Suprapubic skin (tissue), 4 donors: ENCODE measurements at regions not wholly inside any gene's neighbourhood (a gene's known extent, or its start where the extent isn't known, plus 50 kb on each side); places are given as distances from the start of the nearest gene placed in this dataset.

Experiments used
- DNase-seq, 2 donors: peaks; one replicate each; pipeline ENCODE4 v3.0.0-alpha.2; 2019; ENCODE audit warnings: low spot score in 2 of 2
- H3K27ac ChIP-seq: fragments of 200-600 bp; sonication (generic); one replicate; pipeline ENCODE4 v1.5.1; 2019
- H3K27me3 ChIP-seq: fragments of 200-600 bp; sonication (generic); one replicate; pipeline ENCODE4 v1.5.1; 2019
- H3K36me3 ChIP-seq: fragments of 200-600 bp; sonication (generic); one replicate; pipeline ENCODE4 v1.5.1; 2019
- H3K4me1 ChIP-seq: fragments of 200-600 bp; sonication (generic); one replicate; pipeline ENCODE4 v1.5.1; 2019
- H3K4me3 ChIP-seq: fragments of 200-600 bp; sonication (generic); one replicate; pipeline ENCODE4 v1.5.1; 2019; ENCODE audit warnings: mild to moderate bottlenecking
- H3K9me3 ChIP-seq: fragments of 200-600 bp; sonication (generic); one replicate; pipeline ENCODE4 v1.5.1; 2019
- EP300 ChIP-seq: sonication (generic); formaldehyde crosslinking; IDR thresholded peaks from one replicate; pipeline ENCODE4 v1.6.1; 2017; ENCODE audit warnings: antibody characterized with exemption
- POLR2A ChIP-seq, 2 donors: fragments of 450-650 bp; IDR thresholded peaks; one replicate each; pipeline ENCODE4 v1.6.1; 2017; ENCODE audit warnings: antibody characterized with exemption in 2 of 2, mild to moderate bottlenecking in 2 of 2, moderate library complexity in 2 of 2
- POLR2AphosphoS5 ChIP-seq, 3 donors: sonication (generic); formaldehyde crosslinking; IDR thresholded peaks; one replicate each; pipeline ENCODE4 v1.6.1; 2017; ENCODE audit warnings: antibody characterized with exemption in 3 of 3
- WGBS: methylation state at CpG from one replicate; pipeline ENCODE4 v1.1.5; 2018; 5-methylcytosine and 5-hydroxymethylcytosine counted together
- TF ChIP-seq, protein P1 (sequence below), 2 donors: fragments of 200-600 bp in 1 of 2; fragments of 450-650 bp in 1 of 2; sonication (generic) in 1 of 2; IDR thresholded peaks; one replicate each; pipeline ENCODE4 v1.5.1; 2016 to 2019; ENCODE audit warnings: antibody characterized with exemption in 2 of 2, mild to moderate bottlenecking in 1 of 2, moderate library complexity in 1 of 2

DNA sequence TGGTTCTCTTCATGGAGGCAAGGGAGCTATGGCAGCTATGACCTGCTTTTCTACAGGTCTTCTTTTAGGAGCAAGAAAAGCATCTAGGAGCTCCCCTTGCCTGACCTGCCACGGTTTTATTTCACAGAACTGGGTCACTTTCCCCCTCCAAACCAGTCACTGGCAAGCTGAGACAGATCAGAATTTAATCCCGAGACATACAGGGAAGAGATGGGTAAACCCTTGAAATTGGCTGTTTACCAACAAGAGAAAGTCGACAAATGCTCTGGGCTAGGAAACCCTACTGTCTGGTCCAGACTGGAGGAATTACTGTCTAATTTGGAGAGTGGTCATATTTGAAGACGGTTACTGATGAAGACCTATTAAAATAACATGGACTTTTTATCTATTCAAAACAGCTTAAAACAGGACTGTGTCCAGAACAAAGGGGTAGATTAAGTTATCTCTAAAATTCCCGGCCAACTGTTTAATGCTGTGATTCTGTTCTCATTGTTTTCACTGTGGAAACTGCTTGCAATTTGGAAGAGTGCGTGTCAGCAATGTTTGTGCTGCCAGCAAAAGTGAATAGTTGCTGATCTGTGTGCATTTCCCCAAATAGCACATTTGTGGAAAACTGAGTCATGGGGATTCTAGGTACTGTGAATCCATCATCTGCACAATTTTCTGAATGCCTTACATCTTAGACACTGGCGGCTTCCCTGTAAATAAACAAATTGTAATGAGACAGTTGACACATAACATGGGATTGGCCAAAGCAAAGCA is 73.4 kb upstream of the EEA1 start:
- Histone ChIP-seq H3K4me3 (no peak overlapping the region), H3K27ac (peak overlapping the region; percentile 12), H3K27me3 (no peaks in the 10 kb centered on the region), H3K36me3 (no peaks in the 10 kb centered on the region), H3K9me3 (no peaks in the 10 kb centered on the region), H3K4me1 (peaks cover 16% of the 10 kb centered on the region)
- 22% methylated on average over 7 of the region's 7 CpGs for WGBS
- DNase-seq: no peak
- no peak for TF ChIP-seq EP300
- TF ChIP-seq, protein P1, sequence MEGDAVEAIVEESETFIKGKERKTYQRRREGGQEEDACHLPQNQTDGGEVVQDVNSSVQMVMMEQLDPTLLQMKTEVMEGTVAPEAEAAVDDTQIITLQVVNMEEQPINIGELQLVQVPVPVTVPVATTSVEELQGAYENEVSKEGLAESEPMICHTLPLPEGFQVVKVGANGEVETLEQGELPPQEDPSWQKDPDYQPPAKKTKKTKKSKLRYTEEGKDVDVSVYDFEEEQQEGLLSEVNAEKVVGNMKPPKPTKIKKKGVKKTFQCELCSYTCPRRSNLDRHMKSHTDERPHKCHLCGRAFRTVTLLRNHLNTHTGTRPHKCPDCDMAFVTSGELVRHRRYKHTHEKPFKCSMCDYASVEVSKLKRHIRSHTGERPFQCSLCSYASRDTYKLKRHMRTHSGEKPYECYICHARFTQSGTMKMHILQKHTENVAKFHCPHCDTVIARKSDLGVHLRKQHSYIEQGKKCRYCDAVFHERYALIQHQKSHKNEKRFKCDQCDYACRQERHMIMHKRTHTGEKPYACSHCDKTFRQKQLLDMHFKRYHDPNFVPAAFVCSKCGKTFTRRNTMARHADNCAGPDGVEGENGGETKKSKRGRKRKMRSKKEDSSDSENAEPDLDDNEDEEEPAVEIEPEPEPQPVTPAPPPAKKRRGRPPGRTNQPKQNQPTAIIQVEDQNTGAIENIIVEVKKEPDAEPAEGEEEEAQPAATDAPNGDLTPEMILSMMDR (IDR thresholded peaks at IDR 0.05): no peak
- TF ChIP-seq POLR2A (IDR thresholded peaks at IDR 0.05): no peak
- no peak for TF ChIP-seq POLR2AphosphoS5 (IDR thresholded peaks at IDR 0.05)

DNA sequence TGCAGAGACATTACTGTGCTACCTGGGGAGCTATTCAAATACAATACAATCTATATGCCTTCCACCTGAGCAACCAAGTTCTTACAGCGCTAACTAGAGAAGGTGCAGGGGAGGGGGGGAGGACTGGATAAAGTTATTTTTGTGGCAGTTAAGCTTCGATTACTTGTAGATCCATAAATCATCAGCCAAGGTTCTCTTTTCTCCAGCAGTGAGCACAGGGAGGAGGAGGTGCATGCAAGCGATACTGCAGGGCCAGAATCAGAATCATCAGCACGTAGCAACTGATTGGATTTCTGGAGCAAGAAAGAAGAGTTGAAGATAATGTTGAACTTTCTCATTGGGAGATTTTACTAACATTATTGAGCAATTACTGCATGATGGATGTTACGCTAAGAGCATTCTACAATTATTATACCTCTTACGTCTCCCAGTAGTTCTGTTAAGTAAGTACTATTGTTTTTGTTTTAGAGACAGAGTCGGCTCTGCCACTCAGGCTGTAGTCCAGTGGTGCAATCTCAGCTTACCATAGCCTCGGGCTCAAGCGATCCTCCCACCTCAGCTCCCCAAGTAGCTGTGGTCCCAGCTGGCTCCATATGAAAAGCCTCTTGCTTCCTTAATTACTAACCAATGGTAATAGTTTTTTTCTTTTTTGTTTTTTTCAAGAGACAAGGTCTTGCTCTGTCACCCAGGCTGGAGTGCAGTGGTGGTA is 74.6 kb upstream of the EEA1 start:
- Histone ChIP-seq H3K9me3 (no peaks in the 10 kb centered on the region), H3K4me3 (no peak overlapping the region), H3K27me3 (no peaks in the 10 kb centered on the region), H3K27ac (no peak overlapping the region), H3K36me3 (no peaks in the 10 kb centered on the region), H3K4me1 (peaks cover 16% of the 10 kb centered on the region)
- TF ChIP-seq EP300 (no peak), POLR2A (IDR thresholded peaks at IDR 0.05) (no peak), POLR2AphosphoS5 (IDR thresholded peaks at IDR 0.05) (no peak)
- TF ChIP-seq, protein P1 (IDR thresholded peaks at IDR 0.05): no peak
- 77% methylated on average over 9 of the region's 9 CpGs for WGBS
- no peak for DNase-seq

DNA sequence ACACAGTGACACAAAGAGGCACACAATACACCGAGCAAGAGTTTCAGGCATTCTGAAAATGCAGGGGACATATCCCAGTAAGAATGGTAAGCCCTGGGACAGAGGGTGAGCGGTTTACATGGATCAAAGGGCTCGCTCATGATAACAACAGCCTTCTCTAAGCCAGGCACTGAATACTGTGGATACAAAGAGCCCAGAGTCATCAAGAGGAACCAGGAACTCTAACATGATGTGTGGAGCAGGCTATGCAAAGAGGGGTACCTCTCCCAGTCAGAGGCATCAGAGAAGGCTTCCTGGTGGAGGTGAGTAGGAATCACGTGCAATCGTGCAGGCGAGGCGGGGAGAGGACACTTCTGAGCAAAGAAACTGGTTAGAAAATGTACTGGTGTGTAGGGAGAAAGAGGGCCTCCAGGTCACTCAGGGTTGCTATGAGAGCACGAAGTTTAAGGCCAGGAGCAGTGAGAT is 76.9 kb upstream of the EEA1 start:
- DNase-seq: no peak
- WGBS: 96% methylated on average over 8 of the region's 8 CpGs
- TF ChIP-seq EP300: no peak
- TF ChIP-seq, protein P1 (IDR thresholded peaks at IDR 0.05): no peak
- TF ChIP-seq POLR2A (IDR thresholded peaks at IDR 0.05): no peak
- no peak for TF ChIP-seq POLR2AphosphoS5 (IDR thresholded peaks at IDR 0.05)

DNA sequence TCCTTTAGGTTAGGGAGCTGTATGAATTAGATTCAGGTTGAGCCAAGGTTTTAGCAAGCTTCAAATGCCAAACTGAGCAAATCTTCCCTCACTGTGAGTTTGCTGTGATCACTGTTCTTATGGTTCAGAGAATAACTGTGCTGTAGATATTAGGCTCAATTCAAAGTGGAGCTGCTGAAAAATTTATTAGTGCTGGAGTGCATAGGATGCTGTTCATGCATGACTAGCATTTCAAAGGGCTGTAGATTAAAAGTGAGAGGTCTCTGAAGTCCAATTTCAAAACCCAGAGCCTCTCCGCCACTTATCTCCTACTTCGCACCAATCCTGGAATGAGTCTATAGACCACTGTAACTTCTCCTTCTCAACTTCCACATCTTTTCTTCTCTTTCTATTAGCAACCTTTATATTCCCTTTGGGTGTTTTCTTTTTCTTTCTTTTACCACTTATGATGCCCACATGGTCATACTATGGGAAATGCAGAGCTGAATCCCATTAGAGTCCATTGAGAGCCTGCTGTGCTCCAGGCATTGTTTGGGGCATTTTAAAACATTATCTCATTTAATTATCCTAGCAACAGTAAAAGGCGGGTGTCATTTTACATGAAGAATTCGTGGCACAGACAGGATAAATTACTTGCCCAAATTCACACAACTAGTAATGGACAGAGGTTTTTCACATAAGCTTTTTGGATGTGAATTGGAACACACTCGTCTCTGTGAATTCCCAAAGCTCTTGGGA is 77.5 kb upstream of the EEA1 start:
- 87% methylated on average over 5 of the region's 5 CpGs for whole genome bisulfite sequencing

More for the DNA sequence above, 76.9 kb upstream of the EEA1 start:
- peaks cover 16% of the 10 kb centered on the region for H3K4me1 ChIP-seq
- H3K27me3 ChIP-seq: no peaks in the 10 kb centered on the region
- no peaks in the 10 kb centered on the region for H3K36me3 ChIP-seq
- H3K9me3 ChIP-seq: no peaks in the 10 kb centered on the region
- no peak overlapping the region for H3K27ac ChIP-seq
- H3K4me3 ChIP-seq: no peak overlapping the region

More for the DNA sequence above, 77.5 kb upstream of the EEA1 start:
- H3K4me1 ChIP-seq: peaks cover 16% of the 10 kb centered on the region
- TF ChIP-seq POLR2A (IDR thresholded peaks at IDR 0.05): no peak
- no peak for TF ChIP-seq EP300
- TF ChIP-seq, protein P1 (IDR thresholded peaks at IDR 0.05): no peak
- TF ChIP-seq POLR2AphosphoS5 (IDR thresholded peaks at IDR 0.05): no peak
- no peaks in the 10 kb centered on the region for H3K27me3 ChIP-seq
- DNase-seq: no peak
- H3K27ac ChIP-seq: no peak overlapping the region
- no peak overlapping the region for H3K4me3 ChIP-seq
- no peaks in the 10 kb centered on the region for H3K9me3 ChIP-seq
- no peaks in the 10 kb centered on the region for H3K36me3 ChIP-seq
